Activated naive CD8-positive, alpha-beta T cell treated with anti-CD3 and anti-CD28 coated beads, Interleukin-2, amount 50 U/mL, for 24 hours (primary cell): ENCODE measurements at regions not wholly inside any gene's neighbourhood (a gene's known extent, or its start where the extent isn't known, plus 50 kb on each side); places are given as distances from the start of the nearest gene placed in this dataset.

Experiments
- ATAC-seq: fragments of 150-1000 bp; cut with Tn5 transposase; one replicate; pipeline ENCODE4 v1.10.0; 2021
- DNase-seq: peaks from one replicate; pipeline ENCODE4 v3.0.0; 2021
- H3K27ac Mint-ChIP-seq: one replicate; pipeline ENCODE4 v1.8.0; 2021; ENCODE audit warnings: mild to moderate bottlenecking, mixed read lengths
- H3K27me3 Mint-ChIP-seq: one replicate; pipeline ENCODE4 v1.8.0; 2021; ENCODE audit warnings: mixed read lengths
- H3K36me3 Mint-ChIP-seq: one replicate; pipeline ENCODE4 v1.8.0; 2021; ENCODE audit warnings: low read depth, mixed read lengths
- H3K4me1 Mint-ChIP-seq: one replicate; pipeline ENCODE4 v1.8.0; 2021; ENCODE audit warnings: mixed read lengths
- H3K4me3 Mint-ChIP-seq: one replicate; pipeline ENCODE4 v1.8.0; 2021; ENCODE audit warnings: mild to moderate bottlenecking, moderate library complexity, mixed read lengths
- H3K9me3 Mint-ChIP-seq: one replicate; pipeline ENCODE4 v1.8.0; 2021; ENCODE audit warnings: mixed read lengths

GRCh38 chr14:58697930-58698642 lies 60.3 kb downstream of the DACT1 start:
- no peaks in the 10 kb centered on the region for H3K36me3 Mint-ChIP-seq
- no peak for DNase-seq

DNA sequence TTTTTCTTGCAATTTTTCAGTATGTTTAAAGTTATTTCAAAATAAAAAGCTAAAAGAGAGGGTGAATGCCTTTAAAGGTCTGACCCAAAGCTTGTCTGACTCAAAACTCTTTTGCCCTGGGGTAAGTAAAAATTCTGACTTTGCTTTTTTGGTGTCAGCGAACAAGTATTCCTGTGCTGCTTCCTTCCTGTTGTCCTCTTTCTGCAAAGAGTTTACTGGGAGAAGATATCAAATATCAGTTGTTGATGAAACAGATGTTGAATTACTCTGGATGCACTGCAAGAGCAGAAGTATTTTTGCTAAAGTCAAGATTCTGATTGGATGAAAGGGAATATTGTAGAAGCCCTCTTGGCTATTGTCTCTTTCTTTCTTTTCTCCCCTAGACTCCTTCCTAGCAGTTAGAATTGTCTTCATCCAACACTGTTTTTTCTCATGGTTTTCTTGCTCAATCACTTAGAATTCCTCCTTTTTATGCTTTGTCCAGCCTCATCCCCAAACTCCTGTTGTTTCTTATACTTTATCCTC lies 62.0 kb downstream of the DACT1 start:
- Mint-ChIP-seq H3K36me3 (no peaks in the 10 kb centered on the region), H3K4me3 (no peak overlapping the region), H3K27ac (no peak overlapping the region), H3K4me1 (no peaks in the 10 kb centered on the region), H3K9me3 (no peaks in the 10 kb centered on the region), H3K27me3 (peaks cover 2% of the 10 kb centered on the region)
- ATAC-seq (no peak), DNase-seq (no peak)

More at GRCh38 chr14:58697930-58698642, 60.3 kb downstream of the DACT1 start:
- no peak overlapping the region for H3K27ac Mint-ChIP-seq
- no peaks in the 10 kb centered on the region for H3K9me3 Mint-ChIP-seq
- no peak overlapping the region for H3K4me3 Mint-ChIP-seq
- peaks cover 2% of the 10 kb centered on the region for H3K27me3 Mint-ChIP-seq
- ATAC-seq: no peak
- no peaks in the 10 kb centered on the region for H3K4me1 Mint-ChIP-seq

GRCh38 chr14:58701156-58701555 lies 63.4 kb downstream of the DACT1 start:
- no peak for ATAC-seq
- Mint-ChIP-seq H3K36me3 (no peaks in the 10 kb centered on the region), H3K27ac (no peak overlapping the region), H3K4me3 (no peak overlapping the region), H3K27me3 (peaks cover 2% of the 10 kb centered on the region), H3K9me3 (no peaks in the 10 kb centered on the region), H3K4me1 (no peaks in the 10 kb centered on the region)
- no peak for DNase-seq

GRCh38 chr14:58701604-58702003 lies 63.8 kb downstream of the DACT1 start:
- no peak overlapping the region for H3K4me3 Mint-ChIP-seq
- peaks cover 2% of the 10 kb centered on the region for H3K27me3 Mint-ChIP-seq
- H3K36me3 Mint-ChIP-seq: no peaks in the 10 kb centered on the region
- ATAC-seq (no peak), DNase-seq (no peak)
- H3K27ac Mint-ChIP-seq: no peak overlapping the region
- no peaks in the 10 kb centered on the region for H3K4me1 Mint-ChIP-seq
- H3K9me3 Mint-ChIP-seq: no peaks in the 10 kb centered on the region

- Mint-ChIP-seq H3K27ac (no peak overlapping the region), H3K27me3 (peaks cover 2% of the 10 kb centered on the region), H3K36me3 (no peaks in the 10 kb centered on the region), H3K4me1 (no peaks in the 10 kb centered on the region), H3K4me3 (no peak overlapping the region), H3K9me3 (no peaks in the 10 kb centered on the region)
- ATAC-seq (no peak), DNase-seq (no peak)
Measured at GRCh38 chr14:58702441-58703160, 64.8 kb downstream of the DACT1 start.

DNA sequence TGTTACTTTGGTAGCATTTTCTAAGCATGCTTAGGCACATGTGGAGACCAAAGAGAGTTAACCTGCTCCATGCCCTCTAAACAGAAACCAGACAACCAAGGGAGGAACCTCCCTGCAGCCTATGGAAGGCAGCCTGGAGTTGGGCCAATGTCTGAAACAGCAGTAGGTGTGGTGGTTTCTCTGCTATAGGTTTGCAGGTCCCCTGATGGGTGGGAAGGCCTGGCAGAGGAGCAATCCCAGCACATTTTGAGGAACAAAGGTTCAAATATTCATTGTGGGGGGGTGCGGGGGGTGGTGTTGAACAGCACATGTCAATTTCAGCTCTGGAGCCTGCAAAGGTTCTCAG lies 65.4 kb downstream of the DACT1 start:
- Mint-ChIP-seq H3K4me1 (no peaks in the 10 kb centered on the region), H3K4me3 (no peak overlapping the region)
- ATAC-seq: no peak

DNA sequence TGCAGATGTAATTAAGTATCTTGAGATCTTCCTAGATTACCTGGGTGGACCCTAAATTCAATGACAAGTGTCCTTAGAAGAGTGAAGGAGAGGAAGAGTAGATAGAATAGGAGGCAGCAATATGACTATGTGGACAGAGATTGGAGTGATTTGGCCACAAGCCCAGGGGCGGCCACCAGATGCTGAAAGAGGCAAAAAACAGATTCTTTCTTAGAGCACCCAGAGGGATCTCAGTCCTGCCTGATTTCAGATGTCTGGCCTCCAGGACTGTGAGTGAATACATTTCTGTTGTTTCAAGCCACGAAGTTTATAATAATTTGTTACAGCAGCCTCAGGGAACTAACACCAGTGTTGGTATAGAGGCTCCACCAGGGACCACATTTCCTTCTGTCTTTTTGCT lies 67.3 kb downstream of the DACT1 start:
- no peaks in the 10 kb centered on the region for H3K27me3 Mint-ChIP-seq
- no peaks in the 10 kb centered on the region for H3K36me3 Mint-ChIP-seq
- H3K27ac Mint-ChIP-seq: no peak overlapping the region
- H3K4me1 Mint-ChIP-seq: no peaks in the 10 kb centered on the region
- no peak overlapping the region for H3K4me3 Mint-ChIP-seq
- no peaks in the 10 kb centered on the region for H3K9me3 Mint-ChIP-seq
- DNase-seq (no peak), ATAC-seq (no peak)

More for the DNA sequence above, 65.4 kb downstream of the DACT1 start:
- no peaks in the 10 kb centered on the region for H3K9me3 Mint-ChIP-seq
- no peak overlapping the region for H3K27ac Mint-ChIP-seq
- peaks cover 2% of the 10 kb centered on the region for H3K27me3 Mint-ChIP-seq
- H3K36me3 Mint-ChIP-seq: no peaks in the 10 kb centered on the region
- DNase-seq: no peak

DNA sequence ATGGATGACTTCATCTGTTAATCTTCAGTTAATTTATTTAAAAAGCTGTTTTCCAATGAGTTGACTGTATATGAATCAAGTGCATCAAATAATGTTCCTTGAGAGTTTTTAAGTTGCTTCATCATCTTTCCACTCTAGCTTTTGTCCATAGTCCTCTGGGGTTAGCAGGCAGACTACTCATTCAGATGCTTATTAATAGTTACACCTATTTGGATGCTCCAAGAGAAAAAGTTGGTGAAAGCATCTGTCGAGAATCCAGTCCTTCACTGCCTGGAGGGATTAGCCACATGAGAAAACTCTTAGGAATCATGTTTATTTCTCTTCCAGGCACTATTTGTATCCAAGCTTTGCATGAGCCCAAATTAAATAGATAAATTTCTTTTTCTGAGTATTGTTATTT lies 70.2 kb downstream of the DACT1 start:
- no peak overlapping the region for H3K27ac Mint-ChIP-seq
- no peak for ATAC-seq
- H3K27me3 Mint-ChIP-seq: peaks cover 3% of the 10 kb centered on the region
- H3K4me3 Mint-ChIP-seq: no peak overlapping the region
- H3K9me3 Mint-ChIP-seq: no peaks in the 10 kb centered on the region
- DNase-seq: no peak
- H3K36me3 Mint-ChIP-seq: no peaks in the 10 kb centered on the region
- H3K4me1 Mint-ChIP-seq: no peaks in the 10 kb centered on the region

DNA sequence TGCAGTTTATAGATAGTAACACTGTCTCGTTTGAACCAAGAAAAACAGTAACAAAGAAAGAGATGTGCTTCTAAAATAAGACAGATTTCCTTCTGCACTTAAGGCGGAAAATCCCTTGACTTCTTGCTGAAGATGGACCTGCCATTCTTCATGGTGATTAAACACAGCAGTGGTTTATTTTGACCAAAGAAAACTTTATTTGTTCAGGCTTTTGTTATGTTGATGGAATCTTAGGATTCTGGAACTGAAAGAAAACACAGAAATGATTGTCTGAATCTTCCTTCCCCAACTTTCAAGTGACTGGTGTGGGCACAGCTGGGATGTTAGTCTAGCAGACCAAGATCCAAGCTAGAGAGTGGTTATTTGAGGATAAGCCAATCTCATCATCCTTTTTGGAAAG lies 72.2 kb downstream of the DACT1 start:
- H3K27ac Mint-ChIP-seq: no peak overlapping the region

DNA sequence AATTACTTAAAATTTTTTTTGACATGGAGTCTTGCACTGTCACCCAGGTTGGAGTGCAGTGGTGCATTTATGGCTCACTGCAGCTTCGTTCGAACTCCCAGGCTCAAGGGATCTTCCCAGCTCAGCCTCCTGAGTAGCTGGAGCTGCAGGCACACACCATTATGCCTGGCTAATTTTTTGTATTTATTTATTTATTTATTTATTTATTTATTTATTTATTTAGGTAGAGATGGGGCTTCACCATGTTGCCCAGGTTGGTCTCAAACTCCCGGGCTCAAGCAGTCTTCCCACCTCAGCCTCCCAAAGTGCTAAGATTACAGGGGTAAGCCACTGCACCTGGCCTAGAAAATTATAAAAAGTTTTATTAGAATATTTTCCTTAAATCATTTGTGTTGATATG lies 73.6 kb downstream of the DACT1 start:
- ATAC-seq (no peak), DNase-seq (no peak)
- peaks cover under 1% of the 10 kb centered on the region for H3K4me1 Mint-ChIP-seq
- H3K36me3 Mint-ChIP-seq: no peaks in the 10 kb centered on the region
- no peak overlapping the region for H3K4me3 Mint-ChIP-seq
- H3K9me3 Mint-ChIP-seq: no peaks in the 10 kb centered on the region
- H3K27ac Mint-ChIP-seq: no peak overlapping the region
- peaks cover 5% of the 10 kb centered on the region for H3K27me3 Mint-ChIP-seq

More for the DNA sequence above, 72.2 kb downstream of the DACT1 start:
- DNase-seq: no peak
- Mint-ChIP-seq H3K4me1 (no peaks in the 10 kb centered on the region), H3K27me3 (peaks cover 5% of the 10 kb centered on the region), H3K36me3 (no peaks in the 10 kb centered on the region), H3K9me3 (no peaks in the 10 kb centered on the region), H3K4me3 (no peak overlapping the region)
- no peak for ATAC-seq

GRCh38 chr14:58712357-58712756 lies 74.6 kb downstream of the DACT1 start:
- H3K4me3 Mint-ChIP-seq: no peak overlapping the region
- H3K27ac Mint-ChIP-seq: no peak overlapping the region
- no peaks in the 10 kb centered on the region for H3K9me3 Mint-ChIP-seq
- peaks cover 7% of the 10 kb centered on the region for H3K27me3 Mint-ChIP-seq
- ATAC-seq: no peak
- no peak for DNase-seq
- no peaks in the 10 kb centered on the region for H3K36me3 Mint-ChIP-seq
- peaks cover 3% of the 10 kb centered on the region for H3K4me1 Mint-ChIP-seq

DNA sequence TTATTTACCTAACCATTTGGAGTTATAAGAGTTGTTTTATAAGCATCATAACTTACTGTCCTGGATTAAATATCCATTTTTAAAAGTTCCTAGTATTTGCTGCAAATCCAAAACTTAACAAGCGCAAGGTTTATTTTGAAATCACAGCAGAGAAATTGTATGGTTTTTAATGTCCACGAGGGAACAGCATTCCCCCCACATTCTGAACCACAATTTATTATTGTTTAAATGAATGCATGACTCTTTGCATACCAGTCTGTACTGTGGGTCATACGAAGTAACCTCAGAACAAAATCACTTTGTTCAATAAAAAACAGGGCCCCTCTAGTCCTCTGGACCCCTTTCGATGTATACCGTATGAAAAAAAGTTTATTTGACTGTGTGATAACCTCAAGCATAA lies 75.9 kb downstream of the DACT1 start:
- Mint-ChIP-seq H3K27ac (no peak overlapping the region), H3K36me3 (no peaks in the 10 kb centered on the region)
- no peak for ATAC-seq

DNA sequence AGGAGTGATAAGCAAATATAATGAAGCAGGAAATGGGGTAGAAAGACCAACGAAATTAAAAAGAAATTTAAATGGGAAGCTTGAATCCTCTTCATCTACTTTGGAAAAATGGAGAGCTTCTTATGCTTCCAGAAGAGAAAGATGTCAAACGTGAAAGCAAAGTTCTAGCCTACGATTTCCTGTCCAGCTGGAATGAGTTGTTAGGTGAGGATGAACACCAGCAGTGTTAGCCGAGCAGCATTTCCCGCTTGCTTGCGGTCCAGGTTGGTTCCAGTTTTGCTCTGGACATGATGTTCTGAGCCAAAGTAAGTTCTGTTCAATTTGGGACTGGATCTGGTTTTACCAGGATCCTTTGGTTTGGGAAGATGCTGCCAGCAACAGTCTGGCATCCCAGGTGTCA lies 78.9 kb downstream of the DACT1 start:
- H3K27me3 Mint-ChIP-seq: peaks cover 7% of the 10 kb centered on the region

More for the DNA sequence above, 75.9 kb downstream of the DACT1 start:
- no peak for DNase-seq
- H3K9me3 Mint-ChIP-seq: no peaks in the 10 kb centered on the region
- H3K4me1 Mint-ChIP-seq: peaks cover 3% of the 10 kb centered on the region
- no peak overlapping the region for H3K4me3 Mint-ChIP-seq
- H3K27me3 Mint-ChIP-seq: peaks cover 7% of the 10 kb centered on the region

GRCh38 chr14:58717211-58717610 lies 79.4 kb downstream of the DACT1 start:
- no peak for DNase-seq
- Mint-ChIP-seq H3K4me1 (peaks cover 3% of the 10 kb centered on the region), H3K27me3 (peaks cover 7% of the 10 kb centered on the region), H3K9me3 (no peaks in the 10 kb centered on the region), H3K4me3 (no peak overlapping the region), H3K27ac (no peak overlapping the region), H3K36me3 (no peaks in the 10 kb centered on the region)
- ATAC-seq: no peak

More for the DNA sequence above, 78.9 kb downstream of the DACT1 start:
- Mint-ChIP-seq H3K4me3 (no peak overlapping the region), H3K27ac (no peak overlapping the region), H3K36me3 (no peaks in the 10 kb centered on the region), H3K4me1 (peaks cover 3% of the 10 kb centered on the region), H3K9me3 (no peaks in the 10 kb centered on the region)
- ATAC-seq (no peak), DNase-seq (no peak)

GRCh38 chr14:58717813-58718212 lies 80.1 kb downstream of the DACT1 start:
- Mint-ChIP-seq H3K27ac (no peak overlapping the region), H3K9me3 (no peaks in the 10 kb centered on the region), H3K27me3 (peaks cover 9% of the 10 kb centered on the region), H3K4me3 (no peak overlapping the region), H3K4me1 (peaks cover 3% of the 10 kb centered on the region), H3K36me3 (no peaks in the 10 kb centered on the region)
- no peak for ATAC-seq
- DNase-seq: no peak
